HT-29 (cell line): ENCODE measurements at regions not wholly inside any gene's neighbourhood (a gene's known extent, or its start where the extent isn't known, plus 50 kb on each side); places are given as distances from the start of the nearest gene placed in this dataset.
"Not testable (repeated sequence)": the region's sequence is repeated elsewhere in the genome, so short reads cannot be mapped to it uniquely, and the experiment has no call there.

Experiments used
- DNase-seq: peaks from one replicate; pipeline ENCODE4 v3.0.0-alpha.2; 2015; ENCODE audit warnings: low spot score

GRCh38 chr14:89493406-89493805 lies 76.4 kb upstream of the FOXN3 start:
- DNase-seq, result no peak

- no peak for DNase-seq
Observed at GRCh38 chr14:89491711-89492381, 74.8 kb upstream of the FOXN3 start.

GRCh38 chr14:89490466-89490865 lies 73.4 kb upstream of the FOXN3 start:
- DNase-seq, result no peak

GRCh38 chr14:89489761-89490437 lies 72.9 kb upstream of the FOXN3 start:
- DNase-seq, result no peak

GRCh38 chr14:89486961-89487360 lies 69.9 kb upstream of the FOXN3 start:
- no peak for DNase-seq

- DNase-seq, result no peak
Observed at GRCh38 chr14:89486505-89486904, 69.5 kb upstream of the FOXN3 start.

GRCh38 chr14:89485264-89485663 lies 68.2 kb upstream of the FOXN3 start:
- no peak for DNase-seq

GRCh38 chr14:89484051-89484844 lies 67.2 kb upstream of the FOXN3 start:
- no peak for DNase-seq

- no peak for DNase-seq
Observed at GRCh38 chr14:89481196-89481595, 64.2 kb upstream of the FOXN3 start.

GRCh38 chr14:89480278-89480677 lies 63.2 kb upstream of the FOXN3 start:
- no peak for DNase-seq

- no peak for DNase-seq
Observed at GRCh38 chr14:89479802-89480201, 62.8 kb upstream of the FOXN3 start.

GRCh38 chr14:89477391-89477790 lies 60.4 kb upstream of the FOXN3 start:
- no peak for DNase-seq

GRCh38 chr14:89476354-89476896 lies 59.4 kb upstream of the FOXN3 start:
- DNase-seq, result no peak

- DNase-seq, result no peak
Observed at GRCh38 chr14:89474464-89474863, 57.4 kb upstream of the FOXN3 start.

- no peak for DNase-seq
Observed at GRCh38 chr14:89473989-89474388, 57.0 kb upstream of the FOXN3 start.

GRCh38 chr14:89473569-89473968 lies 56.5 kb upstream of the FOXN3 start:
- no peak for DNase-seq

- DNase-seq, result no peak
Observed at GRCh38 chr14:89470401-89470800, 53.4 kb upstream of the FOXN3 start.

GRCh38 chr14:89469210-89470198 lies 52.5 kb upstream of the FOXN3 start:
- no peak for DNase-seq

GRCh38 chr14:89468566-89468965 lies 51.5 kb upstream of the FOXN3 start:
- no peak for DNase-seq

- not testable (repeated sequence) for DNase-seq
Observed at GRCh38 chr14:89468030-89468429, 51.0 kb upstream of the FOXN3 start.

- DNase-seq, result no peak
Observed at GRCh38 chr14:89466944-89467343, 49.9 kb upstream of the FOXN3 start.
